AG04450 (cell line): ENCODE measurements at regions not wholly inside any gene's neighbourhood (a gene's known extent, or its start where the extent isn't known, plus 50 kb on each side); places are given as distances from the start of the nearest gene placed in this dataset.

ENCODE experiments used
- CTCF ChIA-PET: fragments of 300-600, 350-600 bp; formaldehyde crosslinking; extraction: SDS; loops from one replicate; lab custom pipeline; 2022; ENCODE audit warnings: antibody characterized with exemption, inconsistent platforms; lab: Charles Lee
- POLR2A ChIA-PET: fragments of 350-600 bp; formaldehyde crosslinking; extraction: SDS; loops from one replicate; lab custom pipeline; 2021; ENCODE audit warnings: antibody characterized with exemption, inconsistent platforms; lab: Yijun Ruan, JAX
- DNase-seq: peaks from one replicate; pipeline ENCODE4 v3.0.0-alpha.2; 2011; ENCODE audit warnings: low read depth, low spot score
- H3K27ac ChIP-seq: one replicate; pipeline ENCODE4 v1.5.1; 2012; ENCODE audit warnings: low read depth, low read length, control low read depth
- H3K27me3 ChIP-seq: one replicate; pipeline ENCODE4 v1.6.0; 2012; ENCODE audit warnings: low read length; ENCODE audit not compliant: control insufficient read depth, insufficient read depth
- H3K4me3 ChIP-seq: 2 replicates; pipeline ENCODE4 v1.5.1; 2011; ENCODE audit warnings: mild to moderate bottlenecking, low read depth, low read length, control low read depth
- H3K9me3 ChIP-seq: 2 replicates; pipeline ENCODE4 v1.5.1; 2012; ENCODE audit warnings: low read length; ENCODE audit not compliant: control insufficient read depth, insufficient read depth
- CTCF ChIP-seq: IDR thresholded peaks from 2 replicates; pipeline ENCODE4 v1.5.1; 2011; ENCODE audit warnings: low read depth, low read length, control low read depth, inconsistent platforms

GRCh38 chr2:12834239-12834638 is 117.5 kb downstream of the TRIB2 start:
- Histone ChIP-seq H3K27me3 (no peaks in the 10 kb centered on the region), H3K4me3 (no peak overlapping the region), H3K9me3 (no peaks in the 10 kb centered on the region), H3K27ac (no peak overlapping the region)
- ChIA-PET POLR2A (no interaction called here), CTCF (interaction anchor here (0.7 kb wide), 1 partner anchor 1141 kb away, joined by 3 read pairs; no protein-coding TSS in a partner anchor)
- DNase-seq, result no peak
- TF ChIP-seq CTCF, result no peak

- ChIA-PET CTCF (no interaction called here), POLR2A (no interaction called here)
- no peak for TF ChIP-seq CTCF
- no peaks in the 10 kb centered on the region for H3K27me3 ChIP-seq
- no peaks in the 10 kb centered on the region for H3K9me3 ChIP-seq
- H3K4me3 ChIP-seq, result no peak overlapping the region
- no peak for DNase-seq
- no peak overlapping the region for H3K27ac ChIP-seq
Measured at GRCh38 chr2:12835733-12836132, 119.0 kb downstream of the TRIB2 start.

GRCh38 chr2:12839339-12839738 is 122.6 kb downstream of the TRIB2 start:
- DNase-seq, result no peak
- no peak overlapping the region for H3K4me3 ChIP-seq
- H3K9me3 ChIP-seq, result no peaks in the 10 kb centered on the region
- TF ChIP-seq CTCF, result no peak
- H3K27ac ChIP-seq, result no peak overlapping the region
- CTCF ChIA-PET, result no interaction called here
- POLR2A ChIA-PET, result no interaction called here
- H3K27me3 ChIP-seq, result no peaks in the 10 kb centered on the region

GRCh38 chr2:12841021-12841420 is 124.3 kb downstream of the TRIB2 start:
- no peak for TF ChIP-seq CTCF

GRCh38 chr2:12842917-12843316 is 126.2 kb downstream of the TRIB2 start:
- ChIA-PET POLR2A (no interaction called here), CTCF (interaction anchor here (0.9 kb wide), 1 partner anchor 88 kb away, joined by 4 read pairs; no protein-coding TSS in a partner anchor)
- Histone ChIP-seq H3K27me3 (no peaks in the 10 kb centered on the region), H3K9me3 (no peaks in the 10 kb centered on the region), H3K27ac (no peak overlapping the region), H3K4me3 (no peak overlapping the region)
- DNase-seq, result no peak
- no peak for TF ChIP-seq CTCF

More at GRCh38 chr2:12841021-12841420, 124.3 kb downstream of the TRIB2 start:
- Histone ChIP-seq H3K9me3 (no peaks in the 10 kb centered on the region), H3K27ac (no peak overlapping the region), H3K4me3 (no peak overlapping the region), H3K27me3 (no peaks in the 10 kb centered on the region)
- ChIA-PET POLR2A (no interaction called here), CTCF (no interaction called here)
- no peak for DNase-seq
